ENCODE measurements at regions not wholly inside any gene's neighbourhood (a gene's known extent, or its start where the extent isn't known, plus 50 kb on each side); places are given as distances from the start of the nearest gene placed in this dataset.

GRCh38 chr15:92519709-92520108 lies 126.0 kb downstream of the ST8SIA2 start:
- TF ChIP-seq MAX (IDR thresholded peaks at IDR 0.05; ENCODE audit: low read depth) = no peak
- TF ChIP-seq MXI1 (IDR thresholded peaks at IDR 0.05; ENCODE audit: low read depth, low read length) = no peak
- no peak for TF ChIP-seq TCF12 (IDR thresholded peaks at IDR 0.05)

All from SK-N-SH (cell line).